Testis (tissue), 2 donors: ENCODE measurements at regions not wholly inside any gene's neighbourhood (a gene's known extent, or its start where the extent isn't known, plus 50 kb on each side); places are given as distances from the start of the nearest gene placed in this dataset.

Experiments used
- DNase-seq: peaks from one replicate; pipeline ENCODE4 v3.0.0-alpha.2; 2019
- H3K27ac ChIP-seq, 2 donors: fragments of 200-600 bp; sonication (generic); one replicate each; pipeline ENCODE4 v1.5.1; 2019
- H3K27me3 ChIP-seq: fragments of 200-600 bp; sonication (generic); one replicate; pipeline ENCODE4 v1.5.1; 2019
- H3K36me3 ChIP-seq: fragments of 200-600 bp; sonication (generic); one replicate; pipeline ENCODE4 v1.5.1; 2017; ENCODE audit warnings: low read depth; ENCODE audit errors: missing control alignments
- H3K4me1 ChIP-seq: fragments of 200-600 bp; sonication (generic); one replicate; pipeline ENCODE4 v1.5.1; 2019
- H3K4me3 ChIP-seq, 2 donors: fragments of 200-600 bp; sonication (generic); one replicate each; pipeline ENCODE4 v1.5.1; 2017 to 2019
- H3K9me3 ChIP-seq: fragments of 200-600 bp; sonication (generic); one replicate; pipeline ENCODE4 v1.5.1; 2017
- POLR2A ChIP-seq: fragments of 450-650 bp; IDR thresholded peaks from one replicate; pipeline ENCODE4 v1.6.1; 2017; ENCODE audit warnings: antibody characterized with exemption, mild to moderate bottlenecking, moderate library complexity
- WGBS, 2 donors: methylation state at CpG; one replicate each; pipeline ENCODE4 v1.1.5; 2018; 5-methylcytosine and 5-hydroxymethylcytosine counted together
- intact Hi-C: fragments of 100-400 bp; cut with DNase I; formaldehyde crosslinking; loops from one replicate; pipeline ENCODE4 v1.15.1; 2023; ENCODE audit warnings: low total_unique reads
- TF ChIP-seq, protein P1 (sequence below), 3 experiments: fragments of 450-650 bp in 2 of 3; fragments of 200-600 bp in 1 of 3; sonication (generic) in 1 of 3; IDR thresholded peaks; one replicate each; pipeline ENCODE4 v1.5.1; 2016 to 2019; ENCODE audit warnings: antibody characterized with exemption in 3 of 3, mild to moderate bottlenecking in 2 of 3, moderate library complexity in 1 of 3

GRCh38 chr9:12958279-12958678 lies 183.5 kb downstream of the LURAP1L start:
- intact Hi-C loops, result no loop called here
- H3K27ac ChIP-seq, result no peak overlapping the region
- H3K9me3 ChIP-seq, result no peaks in the 10 kb centered on the region
- TF ChIP-seq POLR2A, result no peak
- TF ChIP-seq, protein P1, sequence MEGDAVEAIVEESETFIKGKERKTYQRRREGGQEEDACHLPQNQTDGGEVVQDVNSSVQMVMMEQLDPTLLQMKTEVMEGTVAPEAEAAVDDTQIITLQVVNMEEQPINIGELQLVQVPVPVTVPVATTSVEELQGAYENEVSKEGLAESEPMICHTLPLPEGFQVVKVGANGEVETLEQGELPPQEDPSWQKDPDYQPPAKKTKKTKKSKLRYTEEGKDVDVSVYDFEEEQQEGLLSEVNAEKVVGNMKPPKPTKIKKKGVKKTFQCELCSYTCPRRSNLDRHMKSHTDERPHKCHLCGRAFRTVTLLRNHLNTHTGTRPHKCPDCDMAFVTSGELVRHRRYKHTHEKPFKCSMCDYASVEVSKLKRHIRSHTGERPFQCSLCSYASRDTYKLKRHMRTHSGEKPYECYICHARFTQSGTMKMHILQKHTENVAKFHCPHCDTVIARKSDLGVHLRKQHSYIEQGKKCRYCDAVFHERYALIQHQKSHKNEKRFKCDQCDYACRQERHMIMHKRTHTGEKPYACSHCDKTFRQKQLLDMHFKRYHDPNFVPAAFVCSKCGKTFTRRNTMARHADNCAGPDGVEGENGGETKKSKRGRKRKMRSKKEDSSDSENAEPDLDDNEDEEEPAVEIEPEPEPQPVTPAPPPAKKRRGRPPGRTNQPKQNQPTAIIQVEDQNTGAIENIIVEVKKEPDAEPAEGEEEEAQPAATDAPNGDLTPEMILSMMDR (IDR thresholded peaks at IDR 0.05), result no peak
- H3K4me1 ChIP-seq, result no peaks in the 10 kb centered on the region
- no peaks in the 10 kb centered on the region for H3K36me3 ChIP-seq
- WGBS, 2 donors, result 95 to 97% methylated on average over 3 of the region's 3 CpGs
- no peaks in the 10 kb centered on the region for H3K27me3 ChIP-seq
- DNase-seq, result no peak
- no peak overlapping the region for H3K4me3 ChIP-seq

- H3K36me3 ChIP-seq, result no peaks in the 10 kb centered on the region
- DNase-seq, result no peak
- intact Hi-C loops, result no loop called here
Measured at GRCh38 chr9:12958708-12959107, 183.9 kb downstream of the LURAP1L start.

DNA sequence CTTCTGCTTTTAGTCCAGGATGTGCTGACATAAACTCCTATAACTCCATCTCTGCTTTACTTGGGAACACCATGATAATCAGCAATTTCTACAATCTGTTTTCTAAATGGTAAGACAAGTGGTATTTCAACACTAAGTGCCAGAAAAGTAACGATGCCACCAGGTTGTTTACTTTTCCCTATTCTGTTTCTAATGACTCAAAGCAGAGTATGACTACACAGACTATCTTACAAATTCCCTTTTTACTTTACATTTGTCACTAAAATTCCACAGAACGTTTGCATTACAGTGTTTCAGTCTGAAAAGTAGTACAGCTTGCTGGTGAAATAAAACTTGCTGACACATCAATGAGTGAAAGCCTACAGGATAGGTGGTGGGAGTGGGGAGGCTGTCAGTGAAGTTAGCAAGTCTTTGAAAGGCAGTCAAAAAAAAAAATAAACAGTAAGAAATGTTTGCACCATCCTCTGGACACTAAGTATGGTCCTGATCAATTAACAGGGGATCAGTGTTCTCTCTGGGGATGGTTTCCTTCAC lies 186.5 kb downstream of the LURAP1L start:
- H3K27me3 ChIP-seq, result no peaks in the 10 kb centered on the region
- DNase-seq, result no peak
- no peaks in the 10 kb centered on the region for H3K9me3 ChIP-seq
- no peak overlapping the region for H3K27ac ChIP-seq
- H3K4me1 ChIP-seq, result no peaks in the 10 kb centered on the region
- H3K36me3 ChIP-seq, result no peaks in the 10 kb centered on the region
- intact Hi-C loops, result no loop called here
- TF ChIP-seq POLR2A, result no peak
- TF ChIP-seq, protein P1 (IDR thresholded peaks at IDR 0.05), result no peak
- WGBS, 2 donors, result 44 to 45% methylated on average over 2 of the region's 2 CpGs
- no peak overlapping the region for H3K4me3 ChIP-seq

More at GRCh38 chr9:12958708-12959107, 183.9 kb downstream of the LURAP1L start:
- 61 to 63% methylated on average over 3 of the region's 3 CpGs for WGBS, 2 donors
- no peak overlapping the region for H3K4me3 ChIP-seq
- no peak overlapping the region for H3K27ac ChIP-seq
- no peaks in the 10 kb centered on the region for H3K4me1 ChIP-seq
- H3K27me3 ChIP-seq, result no peaks in the 10 kb centered on the region
- no peaks in the 10 kb centered on the region for H3K9me3 ChIP-seq
- TF ChIP-seq POLR2A, result no peak
- TF ChIP-seq, protein P1 (IDR thresholded peaks at IDR 0.05), result no peak

DNA sequence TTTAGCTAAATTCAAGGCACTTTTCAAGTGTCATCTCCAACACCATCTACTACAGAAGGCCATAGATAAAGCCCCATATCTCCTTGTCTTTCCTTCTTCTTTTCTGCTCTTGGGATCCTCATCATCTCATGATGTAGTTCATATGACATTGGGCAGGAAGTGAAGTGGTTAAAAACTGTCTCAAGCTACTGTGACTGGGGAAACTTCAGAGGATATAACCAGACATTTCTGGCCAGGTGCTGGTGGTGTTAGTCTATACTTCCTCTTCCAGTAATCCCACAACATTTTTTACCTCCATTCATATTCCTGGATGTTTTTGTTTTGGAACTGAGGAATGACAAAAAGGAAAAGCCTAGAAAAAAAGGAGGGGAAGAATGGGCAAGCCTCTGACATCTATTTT lies 188.7 kb downstream of the LURAP1L start:
- H3K9me3 ChIP-seq, result no peaks in the 10 kb centered on the region
- H3K27me3 ChIP-seq, result no peaks in the 10 kb centered on the region
- TF ChIP-seq POLR2A, result no peak
- TF ChIP-seq, protein P1 (IDR thresholded peaks at IDR 0.05), result no peak
- no peaks in the 10 kb centered on the region for H3K4me1 ChIP-seq
- no peak overlapping the region for H3K4me3 ChIP-seq
- no peak overlapping the region for H3K27ac ChIP-seq
- H3K36me3 ChIP-seq, result no peaks in the 10 kb centered on the region
- intact Hi-C loops, result no loop called here
- no peak for DNase-seq

GRCh38 chr9:12964271-12964670 lies 189.5 kb downstream of the LURAP1L start:
- 75 to 79% methylated on average over 2 of the region's 2 CpGs for WGBS, 2 donors
- TF ChIP-seq POLR2A, result no peak
- TF ChIP-seq, protein P1 (IDR thresholded peaks at IDR 0.05), result no peak

More at GRCh38 chr9:12964271-12964670, 189.5 kb downstream of the LURAP1L start:
- no peak overlapping the region for H3K27ac ChIP-seq
- H3K4me1 ChIP-seq, result no peaks in the 10 kb centered on the region
- intact Hi-C loops, result no loop called here
- H3K4me3 ChIP-seq, result no peak overlapping the region
- H3K27me3 ChIP-seq, result no peaks in the 10 kb centered on the region
- DNase-seq, result no peak
- no peaks in the 10 kb centered on the region for H3K9me3 ChIP-seq
- no peaks in the 10 kb centered on the region for H3K36me3 ChIP-seq
